Trophoblast cell (in vitro differentiated cells and primary cell): ENCODE measurements at regions not wholly inside any gene's neighbourhood (a gene's known extent, or its start where the extent isn't known, plus 50 kb on each side); places are given as distances from the start of the nearest gene placed in this dataset.

Experiments used
- DNase-seq, 2 donors: peaks; one replicate each; pipeline ENCODE4 v3.0.0-alpha.2; 2016
- H2AFZ ChIP-seq: 2 replicates; pipeline ENCODE4 v1.6.1; 2013; ENCODE audit warnings: low read length, moderate library complexity, mild to moderate bottlenecking; ENCODE audit not compliant: insufficient read depth, poor library complexity
- H2AK5ac ChIP-seq: 2 replicates; pipeline ENCODE4 v1.6.1; 2013; ENCODE audit warnings: mild to moderate bottlenecking, low read length
- H2BK120ac ChIP-seq: 2 replicates; pipeline ENCODE4 v1.6.1; 2013; ENCODE audit warnings: low read length, mild to moderate bottlenecking, moderate library complexity; ENCODE audit not compliant: insufficient read depth, poor library complexity
- H2BK12ac ChIP-seq: 2 replicates; pipeline ENCODE4 v1.6.1; 2013; ENCODE audit warnings: mild to moderate bottlenecking, low read length, moderate library complexity
- H2BK5ac ChIP-seq: 2 replicates; pipeline ENCODE4 v1.6.1; 2013; ENCODE audit warnings: low read length, low read depth, moderate library complexity, mild to moderate bottlenecking; ENCODE audit not compliant: poor library complexity
- H3K14ac ChIP-seq: 2 replicates; pipeline ENCODE4 v1.6.1; 2013; ENCODE audit warnings: mild to moderate bottlenecking, low read length
- H3K18ac ChIP-seq: 2 replicates; pipeline ENCODE4 v1.6.1; 2013; ENCODE audit warnings: mild to moderate bottlenecking, low read length
- H3K23ac ChIP-seq: 2 replicates; pipeline ENCODE4 v1.6.1; 2013; ENCODE audit warnings: low read length
- H3K27ac ChIP-seq: 2 replicates; pipeline ENCODE4 v1.5.1; 2013; ENCODE audit warnings: low read depth, mild to moderate bottlenecking, inconsistent platforms, low read length, moderate library complexity
- H3K27me3 ChIP-seq: 2 replicates; pipeline ENCODE4 v1.6.1; 2013; ENCODE audit warnings: inconsistent platforms, mild to moderate bottlenecking, low read length, moderate library complexity; ENCODE audit not compliant: insufficient read depth
- H3K36me3 ChIP-seq, 2 experiments: 1 replicate in 1 of 2; 2 replicates in 1 of 2; pipeline ENCODE4 v1.6.1; 2013; ENCODE audit warnings: low read length in 2 of 2, mild to moderate bottlenecking in 2 of 2, moderate library complexity in 1 of 2; ENCODE audit not compliant: insufficient read depth in 2 of 2, control insufficient read depth in 1 of 2
- H3K4ac ChIP-seq: 2 replicates; pipeline ENCODE4 v1.6.1; 2013; ENCODE audit warnings: low read depth, mild to moderate bottlenecking, low read length, moderate library complexity
- H3K4me1 ChIP-seq, 2 experiments: 1 replicate in 1 of 2; 2 replicates in 1 of 2; pipeline ENCODE4 v1.6.1; 2013; ENCODE audit warnings: low read length in 2 of 2, mild to moderate bottlenecking in 2 of 2, moderate library complexity in 1 of 2; ENCODE audit not compliant: insufficient read depth in 2 of 2, control insufficient read depth in 1 of 2
- H3K4me2 ChIP-seq: 2 replicates; pipeline ENCODE4 v1.6.1; 2013; ENCODE audit warnings: inconsistent platforms, mild to moderate bottlenecking, low read length, moderate library complexity
- H3K4me3 ChIP-seq: 2 replicates; pipeline ENCODE4 v1.5.1; 2013; ENCODE audit warnings: mild to moderate bottlenecking, low read depth, low read length, inconsistent platforms
- H3K79me1 ChIP-seq: one replicate; pipeline ENCODE4 v1.6.1; 2013; ENCODE audit warnings: low read length
- H3K79me2 ChIP-seq: 2 replicates; pipeline ENCODE4 v1.6.1; 2013; ENCODE audit warnings: low read length, mild to moderate bottlenecking; ENCODE audit not compliant: control insufficient read depth, insufficient read depth, poor library complexity
- H3K9ac ChIP-seq: 2 replicates; pipeline ENCODE4 v1.6.1; 2013; ENCODE audit warnings: mild to moderate bottlenecking, low read length
- H3K9me3 ChIP-seq: 2 replicates; pipeline ENCODE4 v1.6.1; 2013; ENCODE audit warnings: low read depth, mild to moderate bottlenecking, control low read depth, inconsistent platforms, low read length; ENCODE audit not compliant: insufficient read depth
- H4K12ac ChIP-seq: 2 replicates; pipeline ENCODE4 v1.6.1; 2013; ENCODE audit warnings: low read depth, mild to moderate bottlenecking, low read length, moderate library complexity
- H4K8ac ChIP-seq: 2 replicates; pipeline ENCODE4 v1.6.1; 2013; ENCODE audit warnings: low read depth, mild to moderate bottlenecking, low read length, moderate library complexity
- H4K91ac ChIP-seq: one replicate; pipeline ENCODE4 v1.6.1; 2013; ENCODE audit warnings: low read depth, mild to moderate bottlenecking, low read length, moderate library complexity
- WGBS: extraction: QIAGEN DNeasy Blood & Tissue Kit; methylation state at CpG from one replicate; pipeline ENCODE4 v1.1.7; 2013; ENCODE audit warnings: missing lambda C conversion rate; ENCODE audit not compliant: insufficient read length, insufficient coverage; ENCODE audit errors: extremely low coverage; 5-methylcytosine and 5-hydroxymethylcytosine counted together

- Histone ChIP-seq H3K9ac (no peak overlapping the region), H3K14ac (no peak overlapping the region), H3K23ac (no peak overlapping the region), H3K4me2 (no peak overlapping the region), H3K79me1 (no peaks in the 10 kb centered on the region), H3K36me3 (no peaks in the 10 kb centered on the region), H3K4me3 (no peak overlapping the region), H4K8ac (no peak overlapping the region), H2AK5ac (no peak overlapping the region), H3K79me2 (no peaks in the 10 kb centered on the region), H3K9me3 (peaks cover 92% of the 10 kb centered on the region), H3K18ac (no peak overlapping the region), H3K4me1 (no peaks in the 10 kb centered on the region), H3K27ac (no peak overlapping the region), H2AFZ (no peak overlapping the region), H2BK5ac (no peak overlapping the region), H2BK120ac (no peak overlapping the region), H3K4ac (no peak overlapping the region), H4K91ac (no peak overlapping the region), H3K27me3 (no peaks in the 10 kb centered on the region), H4K12ac (no peak overlapping the region), H2BK12ac (no peak overlapping the region)
- no CpG with 5 or more reads among the region's 14 CpGs for WGBS
- no peak for DNase-seq
Observed at GRCh38 chr15:25179673-25180511, 225.1 kb downstream of the SNRPN start.

- H3K4ac ChIP-seq, result no peak overlapping the region
Observed at GRCh38 chr15:25180606-25181292, 226.0 kb downstream of the SNRPN start.

GRCh38 chr15:25181293-25182097 lies 226.7 kb downstream of the SNRPN start:
- Histone ChIP-seq H3K4ac (no peak overlapping the region), H3K79me2 (no peaks in the 10 kb centered on the region), H3K9me3 (peaks cover 91% of the 10 kb centered on the region), H3K14ac (no peak overlapping the region), H2BK120ac (no peak overlapping the region), H3K27ac (no peak overlapping the region), H3K4me1 (no peaks in the 10 kb centered on the region), H2AK5ac (no peak overlapping the region), H3K79me1 (no peaks in the 10 kb centered on the region), H3K23ac (no peak overlapping the region), H3K36me3 (no peaks in the 10 kb centered on the region), H2BK12ac (no peak overlapping the region), H3K9ac (no peak overlapping the region), H4K12ac (no peak overlapping the region), H3K4me3 (no peak overlapping the region), H4K91ac (no peak overlapping the region), H4K8ac (no peak overlapping the region), H2BK5ac (no peak overlapping the region), H3K4me2 (no peak overlapping the region), H3K18ac (no peak overlapping the region), H3K27me3 (no peaks in the 10 kb centered on the region), H2AFZ (no peak overlapping the region)
- no peak for DNase-seq
- no CpG with 5 or more reads among the region's 17 CpGs for WGBS

More at GRCh38 chr15:25180606-25181292, 226.0 kb downstream of the SNRPN start:
- H2AK5ac ChIP-seq, result no peak overlapping the region
- no peak overlapping the region for H4K91ac ChIP-seq
- no peak overlapping the region for H3K18ac ChIP-seq
- no CpG with 5 or more reads among the region's 15 CpGs for WGBS
- no peaks in the 10 kb centered on the region for H3K27me3 ChIP-seq
- no peaks in the 10 kb centered on the region for H3K79me1 ChIP-seq
- H3K4me2 ChIP-seq, result no peak overlapping the region
- H3K4me1 ChIP-seq, result no peaks in the 10 kb centered on the region
- no peak overlapping the region for H2BK120ac ChIP-seq
- no peak overlapping the region for H2BK12ac ChIP-seq
- no peak overlapping the region for H2AFZ ChIP-seq
- DNase-seq, result no peak
- no peak overlapping the region for H3K4me3 ChIP-seq
- H3K36me3 ChIP-seq, result no peaks in the 10 kb centered on the region
- no peak overlapping the region for H4K8ac ChIP-seq
- no peak overlapping the region for H2BK5ac ChIP-seq
- peaks cover 91% of the 10 kb centered on the region for H3K9me3 ChIP-seq
- H3K23ac ChIP-seq, result no peak overlapping the region
- H3K27ac ChIP-seq, result no peak overlapping the region
- H4K12ac ChIP-seq, result no peak overlapping the region
- H3K14ac ChIP-seq, result no peak overlapping the region
- no peaks in the 10 kb centered on the region for H3K79me2 ChIP-seq
- no peak overlapping the region for H3K9ac ChIP-seq

- no CpG with 5 or more reads among the region's 6 CpGs for WGBS
Observed at GRCh38 chr15:25182098-25182478, 227.3 kb downstream of the SNRPN start.

More at GRCh38 chr15:25182098-25182478, 227.3 kb downstream of the SNRPN start:
- H3K23ac ChIP-seq, result no peak overlapping the region
- H3K4me1 ChIP-seq, result no peaks in the 10 kb centered on the region
- H2BK12ac ChIP-seq, result no peak overlapping the region
- H4K91ac ChIP-seq, result no peak overlapping the region
- no peak for DNase-seq
- H3K27me3 ChIP-seq, result no peaks in the 10 kb centered on the region
- H3K4ac ChIP-seq, result no peak overlapping the region
- H2BK5ac ChIP-seq, result no peak overlapping the region
- H4K8ac ChIP-seq, result no peak overlapping the region
- no peak overlapping the region for H3K4me3 ChIP-seq
- H3K18ac ChIP-seq, result no peak overlapping the region
- H2BK120ac ChIP-seq, result no peak overlapping the region
- no peak overlapping the region for H3K14ac ChIP-seq
- H2AFZ ChIP-seq, result no peak overlapping the region
- H3K4me2 ChIP-seq, result no peak overlapping the region
- H3K9ac ChIP-seq, result no peak overlapping the region
- no peaks in the 10 kb centered on the region for H3K36me3 ChIP-seq
- no peak overlapping the region for H4K12ac ChIP-seq
- no peaks in the 10 kb centered on the region for H3K79me1 ChIP-seq
- no peak overlapping the region for H2AK5ac ChIP-seq
- no peaks in the 10 kb centered on the region for H3K79me2 ChIP-seq
- peaks cover 93% of the 10 kb centered on the region for H3K9me3 ChIP-seq
- no peak overlapping the region for H3K27ac ChIP-seq
